K562 (cell line): ENCODE measurements at regions not wholly inside any gene's neighbourhood (a gene's known extent, or its start where the extent isn't known, plus 50 kb on each side); places are given as distances from the start of the nearest gene placed in this dataset.

Source experiments
- ATAC-seq: fragments of 200-7000 bp; cut with Tn5 transposase; 3 replicates; pipeline ENCODE4 v1.9.1; 2020; ENCODE audit warnings: moderate library complexity
- BruUV-seq: library from RNA; stranded (reverse); fragments of 400-500 nt; replicated peaks from 2 replicates; lab custom pipeline; 2021; lab: Mats Ljungman, UMichigan
- CTCF ChIA-PET: fragments of 300-600 bp; formaldehyde crosslinking; extraction: SDS; loops from one replicate; lab custom pipeline; 2021; ENCODE audit warnings: low intra/inter-chr PET ratio; lab: Yijun Ruan, JAX
- POLR2A ChIA-PET: fragments of 300-600, 350-650 bp; sonication (Branson Sonifier 250); formaldehyde crosslinking; extraction: SDS; loops from one replicate; lab custom pipeline; 2021; ENCODE audit warnings: antibody characterized with exemption, inconsistent platforms; lab: Yijun Ruan, JAX
- DNase-seq, 4 experiments: peaks; one replicate each; pipeline versions ENCODE4 v3.0.0 to v3.0.0-alpha.2; 2011 to 2018; ENCODE audit warnings: low spot score in 3 of 4, mixed read lengths in 3 of 4; ENCODE audit errors: extremely low read depth in 1 of 4
- FAIRE-seq: peaks from 2 replicates; lab custom pipeline; 2011; peaks lifted over from hg19 to GRCh38; lab: Jason Lieb, UNC
- H2AFZ ChIP-seq: 2 replicates; pipeline ENCODE4 v1.6.0; 2011; ENCODE audit warnings: low read depth, low read length, control low read depth, inconsistent platforms
- H3K27ac ChIP-seq: fragments of 200-600 bp; 3 replicates; pipeline ENCODE4 v1.8.0; 2011; ENCODE audit warnings: low read depth, mild to moderate bottlenecking, control low read depth, inconsistent platforms, low read length, moderate library complexity, mixed read lengths; ENCODE audit errors: extremely low read depth
- H3K27me3 ChIP-seq, 2 experiments: fragments of 300-600 bp in 1 of 2; 2 replicates in 1 of 2; 3 replicates in 1 of 2; pipeline versions ENCODE4 v1.6.0 to v1.8.0; 2011; ENCODE audit warnings: inconsistent platforms in 2 of 2, low read length in 2 of 2, mild to moderate bottlenecking in 1 of 2, mixed read lengths in 1 of 2, moderate library complexity in 1 of 2; ENCODE audit not compliant: control insufficient read depth in 2 of 2, insufficient read depth in 2 of 2
- H3K36me3 ChIP-seq: fragments of 300-600 bp; 3 replicates; pipeline ENCODE4 v1.8.0; 2011; ENCODE audit warnings: mild to moderate bottlenecking, low read length, inconsistent platforms; ENCODE audit not compliant: control insufficient read depth, insufficient read depth
- H3K4me1 ChIP-seq, 2 experiments: fragments of 200-600 bp in 1 of 2; replicated peaks in 1 of 2; 2 replicates in 1 of 2; 3 replicates in 1 of 2; pipeline versions ENCODE4 v1.5.1 to v1.8.0; 2011; ENCODE audit warnings: inconsistent platforms in 2 of 2, low read length in 2 of 2, mild to moderate bottlenecking in 1 of 2, mixed read lengths in 1 of 2, moderate library complexity in 1 of 2; ENCODE audit not compliant: control insufficient read depth in 2 of 2, insufficient read depth in 2 of 2
- H3K4me2 ChIP-seq: 2 replicates; pipeline ENCODE4 v1.6.1; 2011; ENCODE audit warnings: low read length, control low read depth, inconsistent platforms, mixed read lengths; ENCODE audit not compliant: insufficient read depth
- H3K4me3 ChIP-seq: fragments of 200-600 bp; sonication (generic), shearing (Covaris generic); 2 replicates; pipeline ENCODE4 v1.5.1; 2016; ENCODE audit warnings: control low read depth, inconsistent platforms
- H3K79me2 ChIP-seq: fragments of 200-600 bp; 3 replicates; pipeline ENCODE4 v1.8.0; 2011; ENCODE audit warnings: low read length, inconsistent platforms; ENCODE audit not compliant: control insufficient read depth, insufficient read depth
- H3K9ac ChIP-seq, 2 experiments: 2 replicates each; pipeline versions ENCODE4 v1.6.0 to v1.6.1; 2011; ENCODE audit warnings: low read depth in 2 of 2, low read length in 2 of 2, control low read depth in 1 of 2, inconsistent platforms in 1 of 2, mild to moderate bottlenecking in 1 of 2, mixed read lengths in 1 of 2; ENCODE audit not compliant: insufficient read depth in 1 of 2
- H3K9me1 ChIP-seq: one replicate; pipeline ENCODE4 v1.6.0; 2011; ENCODE audit warnings: inconsistent platforms, mild to moderate bottlenecking, low read length, moderate library complexity; ENCODE audit not compliant: control insufficient read depth, insufficient read depth
- H3K9me3 ChIP-seq: replicated peaks from 2 replicates; pipeline ENCODE4 v1.5.1; 2011; ENCODE audit warnings: low read depth, low read length, inconsistent platforms; ENCODE audit not compliant: control insufficient read depth, insufficient read depth
- H4K20me1 ChIP-seq: replicated peaks from 2 replicates; pipeline ENCODE4 v1.6.1; 2011; ENCODE audit warnings: low read length, inconsistent platforms, mixed read lengths; ENCODE audit not compliant: control insufficient read depth, insufficient read depth
- GABPA ChIP-seq: fragments of 200-800 bp; sonication (Bioruptor generic); conservative IDR thresholded peaks from 2 replicates; pipeline ENCODE4 v1.6.1; 2016; ENCODE audit warnings: low read depth, missing genetic modification characterization, missing compliant biosample characterization
- NCOR1 ChIP-seq: fragments of 450-650 bp; IDR thresholded peaks from 2 replicates; pipeline ENCODE4 v1.6.1; 2016; ENCODE audit warnings: mild to moderate bottlenecking, moderate library complexity
- RBM17 ChIP-seq: fragments of 200-400 bp; formaldehyde crosslinking; IDR thresholded peaks from 2 replicates; pipeline ENCODE4 v1.6.1; 2017; ENCODE audit warnings: low read depth, mild to moderate bottlenecking, low read length, borderline replicate concordance
- ZNF644 ChIP-seq: fragments of 200-800 bp; sonication (Bioruptor generic); IDR thresholded peaks from 2 replicates; pipeline ENCODE4 v1.6.1; 2016; ENCODE audit warnings: low read depth, missing genetic modification characterization, missing compliant biosample characterization
- WGBS: fragments of 100-300 bp; shearing (Covaris generic); methylation state at CpG from one replicate; pipeline ENCODE4 v1.1.6; 2016; ENCODE audit warnings: low coverage, mixed read lengths; ENCODE audit not compliant: insufficient coverage; ENCODE audit errors: missing lambda C conversion rate; 5-methylcytosine and 5-hydroxymethylcytosine counted together
- in situ Hi-C: fragments of 300-500 bp; cut with MboI; formaldehyde crosslinking; loops from 4 replicates; pipeline ENCODE4 v1.15.0; 2018; ENCODE audit warnings: inconsistent platforms, mixed read lengths
- intact Hi-C: fragments of 100-400 bp; cut with micrococcal nuclease; formaldehyde crosslinking; loops from 2 replicates; pipeline ENCODE4 v1.14.2; 2022
- TF ChIP-seq, protein P1 (sequence below): fragments of 450-650 bp; IDR thresholded peaks from 2 replicates; pipeline ENCODE4 v1.6.1; 2016; ENCODE audit warnings: low read depth
- TF ChIP-seq, protein P2 (sequence below): fragments of 450-650 bp; IDR thresholded peaks from 2 replicates; pipeline ENCODE4 v1.6.1; 2016; ENCODE audit warnings: borderline replicate concordance

DNA sequence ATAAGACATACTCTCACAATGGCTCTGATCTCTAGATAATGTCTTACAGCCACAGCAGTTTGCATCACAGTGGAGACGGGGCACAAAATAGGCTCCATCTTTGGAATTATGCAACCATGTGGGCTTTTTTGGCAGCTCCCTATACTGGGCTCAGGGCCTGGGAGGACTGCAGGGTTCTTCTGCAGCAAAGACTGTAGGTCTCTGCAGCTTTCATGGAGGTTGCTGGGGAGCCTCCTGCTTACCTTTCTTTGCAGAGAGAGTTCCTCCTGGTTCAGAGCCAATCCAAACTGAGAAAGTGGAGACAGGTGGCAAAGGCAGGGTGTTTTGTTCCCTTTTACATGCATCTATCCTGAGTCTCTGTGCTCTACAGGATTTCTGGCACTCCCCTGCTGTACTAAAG lies 558.0 kb downstream of the TLR4 start:
- Histone ChIP-seq H3K36me3 (no peaks in the 10 kb centered on the region), H3K9me3 (no peaks in the 10 kb centered on the region; the same call in 1 of the 2 replicates), H4K20me1 (no peaks in the 10 kb centered on the region), H3K4me1 (no peaks in the 10 kb centered on the region), H3K9ac (no peak overlapping the region), H3K27me3 (no peaks in the 10 kb centered on the region), H2AFZ (no peak overlapping the region), H3K4me3 (no peak overlapping the region), H3K79me2 (no peaks in the 10 kb centered on the region), H3K4me2 (no peak overlapping the region), H3K27ac (no peak overlapping the region), H3K9me1 (no peaks in the 10 kb centered on the region)
- ATAC-seq (no peak), DNase-seq (no peak), FAIRE-seq (no peak)
- TF ChIP-seq NCOR1 (no peak), RBM17 (no peak), ZNF644 (tag) (no peak), GABPA (tag) (no peak)
- BruUV-seq, result no TSS peak
- POLR2A ChIA-PET, result no interaction called here
- intact Hi-C loops, result no loop called here
- 0% methylated on average over 1 of the region's 1 CpG for WGBS
- in situ Hi-C loops, result no loop called here
- CTCF ChIA-PET, result no interaction called here

DNA sequence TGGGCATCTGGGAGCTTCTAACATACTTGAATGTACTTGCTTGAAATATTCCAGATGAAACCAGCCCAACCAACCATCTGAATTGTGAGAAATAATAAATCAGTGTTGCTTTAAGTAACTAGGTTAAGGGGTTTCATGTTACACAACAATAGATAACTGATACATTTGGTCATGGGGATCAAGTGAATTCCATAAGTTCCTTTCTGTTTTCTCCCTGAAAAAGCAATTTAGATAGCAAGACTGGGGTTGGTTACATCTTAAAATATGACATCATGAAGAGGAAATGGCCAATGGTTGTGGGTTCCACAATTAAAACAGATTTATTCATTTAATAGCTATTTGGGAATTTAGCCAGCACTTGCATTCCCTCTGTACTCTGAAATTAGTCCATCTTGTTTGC lies 559.7 kb downstream of the TLR4 start:
- Histone ChIP-seq H3K9me3 (no peaks in the 10 kb centered on the region; the same call in 1 of the 2 replicates), H3K4me1 (no peaks in the 10 kb centered on the region), H3K36me3 (no peaks in the 10 kb centered on the region), H3K4me2 (no peak overlapping the region), H3K27me3 (no peaks in the 10 kb centered on the region), H3K4me3 (no peak overlapping the region), H3K9ac (no peak overlapping the region), H3K27ac (no peak overlapping the region), H3K9me1 (no peaks in the 10 kb centered on the region), H4K20me1 (no peaks in the 10 kb centered on the region), H2AFZ (no peak overlapping the region), H3K79me2 (no peaks in the 10 kb centered on the region)
- FAIRE-seq (no peak), ATAC-seq (no peak), DNase-seq (no peak)
- ChIA-PET POLR2A (no interaction called here), CTCF (no interaction called here)
- no TSS peak for BruUV-seq
- intact Hi-C loops, result no loop called here
- in situ Hi-C loops, result no loop called here
- TF ChIP-seq, protein P1, sequence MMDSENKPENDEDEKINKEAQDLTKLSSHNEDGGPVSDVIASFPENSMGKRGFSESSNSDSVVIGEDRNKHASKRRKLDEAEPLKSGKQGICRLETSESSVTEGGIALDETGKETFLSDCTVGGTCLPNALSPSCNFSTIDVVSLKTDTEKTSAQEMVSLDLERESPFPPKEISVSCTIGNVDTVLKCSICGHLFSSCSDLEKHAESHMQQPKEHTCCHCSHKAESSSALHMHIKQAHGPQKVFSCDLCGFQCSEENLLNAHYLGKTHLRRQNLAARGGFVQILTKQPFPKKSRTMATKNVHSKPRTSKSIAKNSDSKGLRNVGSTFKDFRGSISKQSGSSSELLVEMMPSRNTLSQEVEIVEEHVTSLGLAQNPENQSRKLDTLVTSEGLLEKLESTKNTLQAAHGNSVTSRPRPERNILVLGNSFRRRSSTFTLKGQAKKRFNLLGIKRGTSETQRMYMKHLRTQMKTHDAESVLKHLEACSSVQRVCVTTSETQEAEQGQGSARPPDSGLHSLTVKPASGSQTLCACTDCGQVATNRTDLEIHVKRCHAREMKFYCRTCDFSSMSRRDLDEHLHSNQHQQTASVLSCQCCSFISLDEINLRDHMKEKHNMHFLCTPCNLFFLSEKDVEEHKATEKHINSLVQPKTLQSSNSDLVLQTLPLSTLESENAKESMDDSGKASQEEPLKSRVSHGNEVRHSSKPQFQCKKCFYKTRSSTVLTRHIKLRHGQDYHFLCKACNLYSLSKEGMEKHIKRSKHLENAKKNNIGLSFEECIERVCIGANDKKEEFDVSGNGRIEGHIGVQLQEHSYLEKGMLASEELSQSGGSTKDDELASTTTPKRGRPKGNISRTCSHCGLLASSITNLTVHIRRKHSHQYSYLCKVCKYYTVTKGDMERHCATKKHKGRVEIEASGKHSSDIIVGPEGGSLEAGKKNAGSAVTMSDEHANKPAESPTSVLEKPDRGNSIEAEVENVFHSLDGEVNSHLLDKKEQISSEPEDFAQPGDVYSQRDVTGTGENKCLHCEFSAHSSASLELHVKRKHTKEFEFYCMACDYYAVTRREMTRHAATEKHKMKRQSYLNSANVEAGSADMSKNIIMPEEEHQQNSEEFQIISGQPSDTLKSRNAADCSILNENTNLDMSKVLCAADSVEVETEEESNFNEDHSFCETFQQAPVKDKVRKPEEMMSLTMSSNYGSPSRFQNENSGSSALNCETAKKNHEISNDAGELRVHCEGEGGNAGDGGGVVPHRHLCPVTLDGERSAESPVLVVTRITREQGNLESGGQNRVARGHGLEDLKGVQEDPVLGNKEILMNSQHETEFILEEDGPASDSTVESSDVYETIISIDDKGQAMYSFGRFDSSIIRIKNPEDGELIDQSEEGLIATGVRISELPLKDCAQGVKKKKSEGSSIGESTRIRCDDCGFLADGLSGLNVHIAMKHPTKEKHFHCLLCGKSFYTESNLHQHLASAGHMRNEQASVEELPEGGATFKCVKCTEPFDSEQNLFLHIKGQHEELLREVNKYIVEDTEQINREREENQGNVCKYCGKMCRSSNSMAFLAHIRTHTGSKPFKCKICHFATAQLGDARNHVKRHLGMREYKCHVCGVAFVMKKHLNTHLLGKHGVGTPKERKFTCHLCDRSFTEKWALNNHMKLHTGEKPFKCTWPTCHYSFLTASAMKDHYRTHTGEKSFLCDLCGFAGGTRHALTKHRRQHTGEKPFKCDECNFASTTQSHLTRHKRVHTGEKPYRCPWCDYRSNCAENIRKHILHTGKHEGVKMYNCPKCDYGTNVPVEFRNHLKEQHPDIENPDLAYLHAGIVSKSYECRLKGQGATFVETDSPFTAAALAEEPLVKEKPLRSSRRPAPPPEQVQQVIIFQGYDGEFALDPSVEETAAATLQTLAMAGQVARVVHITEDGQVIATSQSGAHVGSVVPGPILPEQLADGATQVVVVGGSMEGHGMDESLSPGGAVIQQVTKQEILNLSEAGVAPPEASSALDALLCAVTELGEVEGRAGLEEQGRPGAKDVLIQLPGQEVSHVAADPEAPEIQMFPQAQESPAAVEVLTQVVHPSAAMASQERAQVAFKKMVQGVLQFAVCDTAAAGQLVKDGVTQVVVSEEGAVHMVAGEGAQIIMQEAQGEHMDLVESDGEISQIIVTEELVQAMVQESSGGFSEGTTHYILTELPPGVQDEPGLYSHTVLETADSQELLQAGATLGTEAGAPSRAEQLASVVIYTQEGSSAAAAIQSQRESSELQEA, result no peak
- TF ChIP-seq, protein P2, sequence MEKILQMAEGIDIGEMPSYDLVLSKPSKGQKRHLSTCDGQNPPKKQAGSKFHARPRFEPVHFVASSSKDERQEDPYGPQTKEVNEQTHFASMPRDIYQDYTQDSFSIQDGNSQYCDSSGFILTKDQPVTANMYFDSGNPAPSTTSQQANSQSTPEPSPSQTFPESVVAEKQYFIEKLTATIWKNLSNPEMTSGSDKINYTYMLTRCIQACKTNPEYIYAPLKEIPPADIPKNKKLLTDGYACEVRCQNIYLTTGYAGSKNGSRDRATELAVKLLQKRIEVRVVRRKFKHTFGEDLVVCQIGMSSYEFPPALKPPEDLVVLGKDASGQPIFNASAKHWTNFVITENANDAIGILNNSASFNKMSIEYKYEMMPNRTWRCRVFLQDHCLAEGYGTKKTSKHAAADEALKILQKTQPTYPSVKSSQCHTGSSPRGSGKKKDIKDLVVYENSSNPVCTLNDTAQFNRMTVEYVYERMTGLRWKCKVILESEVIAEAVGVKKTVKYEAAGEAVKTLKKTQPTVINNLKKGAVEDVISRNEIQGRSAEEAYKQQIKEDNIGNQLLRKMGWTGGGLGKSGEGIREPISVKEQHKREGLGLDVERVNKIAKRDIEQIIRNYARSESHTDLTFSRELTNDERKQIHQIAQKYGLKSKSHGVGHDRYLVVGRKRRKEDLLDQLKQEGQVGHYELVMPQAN, result no peak
